B cell (primary cell): ENCODE measurements at regions not wholly inside any gene's neighbourhood (a gene's known extent, or its start where the extent isn't known, plus 50 kb on each side); places are given as distances from the start of the nearest gene placed in this dataset.

Experiments
- CTCF ChIP-seq: fragments of 200-600 bp; IDR thresholded peaks from one replicate; pipeline ENCODE4 v1.8.0; 2022; ENCODE audit warnings: antibody characterized with exemption, mild to moderate bottlenecking
- EZH2 ChIP-seq: IDR thresholded peaks from 2 replicates; pipeline ENCODE4 v1.6.1; 2012; ENCODE audit warnings: borderline replicate concordance, low read depth, mild to moderate bottlenecking, moderate library complexity, low read length; ENCODE audit not compliant: insufficient read depth, poor library complexity, severe bottlenecking

- TF ChIP-seq CTCF, result no peak
- TF ChIP-seq EZH2, result no peak
Observed at GRCh38 chr14:71354801-71355200, 447.5 kb downstream of the PCNX1 start.
